ENCODE measurements at regions not wholly inside any gene's neighbourhood (a gene's known extent, or its start where the extent isn't known, plus 50 kb on each side); places are given as distances from the start of the nearest gene placed in this dataset.

DNA sequence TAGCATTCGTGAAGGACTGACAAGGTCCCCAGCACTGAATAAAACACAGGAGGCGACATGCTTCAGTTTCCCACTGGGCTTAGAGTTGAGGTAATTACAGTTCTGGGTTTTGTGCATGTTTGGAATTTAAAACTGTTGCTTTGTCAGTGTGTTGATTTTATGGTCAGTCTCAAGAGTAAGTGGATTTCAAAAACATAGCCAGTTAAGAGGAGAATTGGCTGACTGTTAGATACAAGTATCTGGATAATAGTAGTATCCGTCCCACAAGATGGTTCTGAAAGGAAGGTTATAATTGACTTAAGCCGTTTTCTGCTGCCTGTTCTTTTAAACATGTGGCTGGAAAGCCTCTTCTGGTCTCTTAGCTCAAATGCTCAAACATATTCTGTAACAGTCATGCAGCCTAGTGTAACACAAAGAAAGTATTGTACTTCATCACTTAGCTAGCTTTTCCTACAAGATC, 170.9 kb downstream of the POLR1F start:
- H3K4me2 ChIP-seq = peak overlapping the region; percentile 4
- TF ChIP-seq, protein P1, sequence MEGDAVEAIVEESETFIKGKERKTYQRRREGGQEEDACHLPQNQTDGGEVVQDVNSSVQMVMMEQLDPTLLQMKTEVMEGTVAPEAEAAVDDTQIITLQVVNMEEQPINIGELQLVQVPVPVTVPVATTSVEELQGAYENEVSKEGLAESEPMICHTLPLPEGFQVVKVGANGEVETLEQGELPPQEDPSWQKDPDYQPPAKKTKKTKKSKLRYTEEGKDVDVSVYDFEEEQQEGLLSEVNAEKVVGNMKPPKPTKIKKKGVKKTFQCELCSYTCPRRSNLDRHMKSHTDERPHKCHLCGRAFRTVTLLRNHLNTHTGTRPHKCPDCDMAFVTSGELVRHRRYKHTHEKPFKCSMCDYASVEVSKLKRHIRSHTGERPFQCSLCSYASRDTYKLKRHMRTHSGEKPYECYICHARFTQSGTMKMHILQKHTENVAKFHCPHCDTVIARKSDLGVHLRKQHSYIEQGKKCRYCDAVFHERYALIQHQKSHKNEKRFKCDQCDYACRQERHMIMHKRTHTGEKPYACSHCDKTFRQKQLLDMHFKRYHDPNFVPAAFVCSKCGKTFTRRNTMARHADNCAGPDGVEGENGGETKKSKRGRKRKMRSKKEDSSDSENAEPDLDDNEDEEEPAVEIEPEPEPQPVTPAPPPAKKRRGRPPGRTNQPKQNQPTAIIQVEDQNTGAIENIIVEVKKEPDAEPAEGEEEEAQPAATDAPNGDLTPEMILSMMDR (IDR thresholded peaks at IDR 0.05) = no peak
- TF ChIP-seq EZH2 (IDR thresholded peaks at IDR 0.05) (no peak), EZH2phosphoT487 (IDR thresholded peaks at IDR 0.05) (no peak)
- H3K9ac ChIP-seq = no peak overlapping the region
- no peaks in the 10 kb centered on the region for H3K9me3 ChIP-seq (ENCODE audit: low read depth)
- peaks cover 8% of the 10 kb centered on the region for H3K4me1 ChIP-seq
- H3K4me3 ChIP-seq = no peak overlapping the region
- Mint-ChIP-seq H3K36me3 (no peaks in the 10 kb centered on the region), H3K27me3 (ENCODE audit: insufficient read depth, low read depth) (peaks cover 3% of the 10 kb centered on the region), H3K4me3 (no peak overlapping the region), H3K9me3 (no peaks in the 10 kb centered on the region), H3K27ac (peak overlapping the region; percentile 42), H3K4me1 (peaks cover 12% of the 10 kb centered on the region)
- H2AFZ ChIP-seq (replicated peaks) = no peak overlapping the region
- H3K27me3 ChIP-seq = no peaks in the 10 kb centered on the region
- no peaks in the 10 kb centered on the region for H3K36me3 ChIP-seq
- no peaks in the 10 kb centered on the region for H3F3A ChIP-seq (ENCODE audit: low read depth)
- H3K79me2 ChIP-seq (ENCODE audit: low read depth) = no peaks in the 10 kb centered on the region
- H4K20me1 ChIP-seq (ENCODE audit: low read depth) = no peaks in the 10 kb centered on the region
- H3K27ac ChIP-seq = no peak overlapping the region
- peak; percentile 6 for DNase-seq (ENCODE audit: low spot score)

DNA sequence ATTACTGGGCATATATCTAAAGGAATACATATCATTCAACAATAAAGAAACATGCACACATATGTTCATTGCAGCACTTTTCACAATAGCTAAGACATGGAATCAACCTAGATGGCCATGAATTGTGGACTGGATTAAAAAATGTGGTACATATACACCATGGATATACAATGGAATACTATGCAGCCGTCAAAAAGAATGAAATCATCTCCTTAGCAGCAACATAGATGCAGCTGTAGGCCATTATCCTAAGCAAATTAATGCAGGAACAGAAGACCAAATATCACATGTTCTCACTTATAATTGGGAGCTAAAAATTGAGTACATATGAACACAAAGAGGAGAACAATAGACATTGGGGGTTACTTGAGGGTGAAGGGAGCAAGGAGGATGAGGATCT, 175.6 kb downstream of the POLR1F start:
- DNase-seq (ENCODE audit: low spot score) = no peak
- H3K4me1 Mint-ChIP-seq = peaks cover 8% of the 10 kb centered on the region
- H3K27ac Mint-ChIP-seq = no peak overlapping the region
- TF ChIP-seq EZH2 (IDR thresholded peaks at IDR 0.05) = no peak
- TF ChIP-seq, protein P1 (IDR thresholded peaks at IDR 0.05) = no peak
- TF ChIP-seq EZH2phosphoT487 (IDR thresholded peaks at IDR 0.05) = no peak
- Histone ChIP-seq H3K4me3 (no peak overlapping the region), H3F3A (ENCODE audit: low read depth) (no peaks in the 10 kb centered on the region), H3K9me3 (ENCODE audit: low read depth) (no peaks in the 10 kb centered on the region), H3K4me1 (peaks cover 8% of the 10 kb centered on the region), H3K79me2 (ENCODE audit: low read depth) (no peaks in the 10 kb centered on the region), H3K27me3 (no peaks in the 10 kb centered on the region), H3K27ac (no peak overlapping the region), H3K9ac (no peak overlapping the region), H3K36me3 (no peaks in the 10 kb centered on the region), H4K20me1 (ENCODE audit: low read depth) (no peaks in the 10 kb centered on the region), H3K4me2 (no peak overlapping the region), H2AFZ (replicated peaks) (no peak overlapping the region)
- peaks cover 3% of the 10 kb centered on the region for H3K27me3 Mint-ChIP-seq (ENCODE audit: insufficient read depth, low read depth)
- H3K9me3 Mint-ChIP-seq = no peaks in the 10 kb centered on the region
- no peaks in the 10 kb centered on the region for H3K36me3 Mint-ChIP-seq
- no peak overlapping the region for H3K4me3 Mint-ChIP-seq

DNA sequence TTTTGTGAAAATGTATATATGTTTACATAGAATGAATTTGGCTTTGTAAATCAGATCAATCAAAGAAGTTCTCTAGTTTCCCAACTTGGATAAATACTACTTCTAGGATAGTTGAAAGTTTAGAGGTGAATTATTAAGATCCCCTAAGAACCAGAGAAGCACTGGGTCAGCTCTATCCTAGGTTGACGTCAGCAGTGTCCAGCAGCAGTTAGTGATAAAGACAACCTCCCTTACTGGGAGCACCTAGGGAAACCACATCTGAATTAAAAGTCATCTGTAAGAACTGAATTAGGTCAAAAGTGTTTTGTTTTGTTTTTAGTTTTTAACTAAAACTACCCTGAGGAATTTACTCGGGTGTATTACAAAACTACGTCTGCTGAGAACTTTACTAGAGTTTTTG, 178.0 kb downstream of the POLR1F start:
- Histone ChIP-seq H3K9me3 (ENCODE audit: low read depth) (no peaks in the 10 kb centered on the region), H3K9ac (no peak overlapping the region), H3F3A (ENCODE audit: low read depth) (no peaks in the 10 kb centered on the region), H3K4me1 (peaks cover 6% of the 10 kb centered on the region), H3K4me3 (no peak overlapping the region), H2AFZ (replicated peaks) (no peak overlapping the region), H3K36me3 (no peaks in the 10 kb centered on the region), H3K4me2 (no peak overlapping the region), H3K27me3 (no peaks in the 10 kb centered on the region), H4K20me1 (ENCODE audit: low read depth) (no peaks in the 10 kb centered on the region), H3K27ac (no peak overlapping the region), H3K79me2 (ENCODE audit: low read depth) (no peaks in the 10 kb centered on the region)
- DNase-seq (ENCODE audit: low spot score) = no peak
- Mint-ChIP-seq H3K27me3 (ENCODE audit: insufficient read depth, low read depth) (peaks cover 3% of the 10 kb centered on the region), H3K9me3 (no peaks in the 10 kb centered on the region), H3K4me1 (peaks cover 3% of the 10 kb centered on the region), H3K27ac (no peak overlapping the region), H3K4me3 (no peak overlapping the region), H3K36me3 (no peaks in the 10 kb centered on the region)
- TF ChIP-seq, protein P1 (IDR thresholded peaks at IDR 0.05) = no peak
- no peak for TF ChIP-seq EZH2 (IDR thresholded peaks at IDR 0.05)
